Tibial nerve (tissue), 3 donors: ENCODE measurements at regions not wholly inside any gene's neighbourhood (a gene's known extent, or its start where the extent isn't known, plus 50 kb on each side); places are given as distances from the start of the nearest gene placed in this dataset.

Experiments used
- CTCF ChIP-seq, 5 experiments: fragments of 200-600 bp in 3 of 5; fragments of 450-650 bp in 2 of 5; sonication (generic) in 3 of 5; IDR thresholded peaks; one replicate each; pipeline ENCODE4 v1.5.1; 2016 to 2019; ENCODE audit warnings: antibody characterized with exemption in 5 of 5, mild to moderate bottlenecking in 3 of 5, moderate library complexity in 2 of 5
- POLR2A ChIP-seq, 2 donors: fragments of 450-650 bp; IDR thresholded peaks; one replicate each; pipeline ENCODE4 v1.6.1; 2017; ENCODE audit warnings: antibody characterized with exemption in 2 of 2, mild to moderate bottlenecking in 2 of 2, moderate library complexity in 2 of 2

- TF ChIP-seq POLR2A (IDR thresholded peaks at IDR 0.05) (no peak), CTCF (IDR thresholded peaks at IDR 0.05) (no peak)
Observed at GRCh38 chr6:137937834-137938233, 70.8 kb downstream of the TNFAIP3 start.
